ENCODE measurements at regions not wholly inside any gene's neighbourhood (a gene's known extent, or its start where the extent isn't known, plus 50 kb on each side); places are given as distances from the start of the nearest gene placed in this dataset.

DNA sequence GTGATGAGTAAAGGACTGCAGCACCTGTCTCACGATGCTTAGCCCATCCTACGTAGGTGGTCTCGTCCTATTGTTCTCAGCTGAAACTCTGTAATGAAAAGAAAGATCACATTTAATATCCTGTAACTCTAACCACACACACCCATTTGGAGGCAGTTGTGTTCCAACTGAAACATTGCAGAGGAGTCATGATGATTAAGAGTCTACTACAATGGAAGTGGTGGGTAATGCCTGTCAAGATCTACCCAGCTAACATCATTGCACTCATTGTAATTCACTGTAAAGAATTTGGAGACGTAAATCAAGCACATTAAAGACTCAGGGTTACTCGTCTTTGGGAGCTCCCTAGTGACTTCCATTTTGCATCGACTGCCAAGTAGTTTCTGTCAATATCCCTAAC is 106.0 kb upstream of the PTPN3 start:
- TF ChIP-seq BHLHE40 (IDR thresholded peaks at IDR 0.05; ENCODE audit: low read depth, low read length) (no peak), RCOR1 (IDR thresholded peaks at IDR 0.05; ENCODE audit: insufficient replicate concordance, low read length) (no peak), CTCF (conservative IDR thresholded peaks at IDR 0.05; ENCODE audit: low read depth, low read length) (no peak), POLR2A (IDR thresholded peaks at IDR 0.05; ENCODE audit: low read depth, low read length) (no peak), CEBPB (IDR thresholded peaks at IDR 0.05; ENCODE audit: low read depth, low read length) (no peak), FOS (IDR thresholded peaks at IDR 0.05; ENCODE audit: low read depth, low read length) (no peak), ELK1 (IDR thresholded peaks at IDR 0.05; ENCODE audit: borderline replicate concordance, low read depth, low read length) (no peak), CHD1 (IDR thresholded peaks at IDR 0.05; ENCODE audit: low read depth, low read length) (no peak), MAFK (IDR thresholded peaks at IDR 0.05; ENCODE audit: low read depth, low read length) (no peak), RAD21 (IDR thresholded peaks at IDR 0.05; ENCODE audit: low read length) (no peak), USF2 (IDR thresholded peaks at IDR 0.05; ENCODE audit: low read depth, low read length) (no peak), MXI1 (IDR thresholded peaks at IDR 0.05; ENCODE audit: borderline replicate concordance, low read depth, low read length) (no peak)

Data from IMR-90 (cell line).